NCI-H1417 treated with DMSO at 0.1 percent for 48 hours (cell line): ENCODE measurements at regions not wholly inside any gene's neighbourhood (a gene's known extent, or its start where the extent isn't known, plus 50 kb on each side); places are given as distances from the start of the nearest gene placed in this dataset.

Source experiments
- DNase-seq: peaks from one replicate; lab custom pipeline; 2025; lab: John Stamatoyannopoulos, UW

GRCh38 chr6:22668717-22669116 is 99.4 kb downstream of the HDGFL1 start:
- no peak for DNase-seq

GRCh38 chr6:22670605-22671004 is 101.2 kb downstream of the HDGFL1 start:
- no peak for DNase-seq

- DNase-seq = no peak
Measured at GRCh38 chr6:22673474-22673873, 104.1 kb downstream of the HDGFL1 start.

- no peak for DNase-seq
Measured at GRCh38 chr6:22680950-22681349, 111.6 kb downstream of the HDGFL1 start.

- DNase-seq = no peak
Measured at GRCh38 chr6:22681761-22682160, 112.4 kb downstream of the HDGFL1 start.

- no peak for DNase-seq
Measured at GRCh38 chr6:22682979-22683378, 113.6 kb downstream of the HDGFL1 start.

- no peak for DNase-seq
Measured at GRCh38 chr6:22690446-22690845, 121.1 kb downstream of the HDGFL1 start.

GRCh38 chr6:22694092-22694724 is 124.8 kb downstream of the HDGFL1 start:
- no peak for DNase-seq

- DNase-seq = no peak
Measured at GRCh38 chr6:22696481-22696880, 127.1 kb downstream of the HDGFL1 start.

GRCh38 chr6:22697306-22697705 is 127.9 kb downstream of the HDGFL1 start:
- DNase-seq = no peak

- DNase-seq = no peak
Measured at GRCh38 chr6:22699151-22699550, 129.8 kb downstream of the HDGFL1 start.

GRCh38 chr6:22706651-22707050 is 137.3 kb downstream of the HDGFL1 start:
- no peak for DNase-seq

GRCh38 chr6:22708469-22708868 is 139.1 kb downstream of the HDGFL1 start:
- DNase-seq = no peak

GRCh38 chr6:22709803-22710202 is 140.4 kb downstream of the HDGFL1 start:
- no peak for DNase-seq

- no peak for DNase-seq
Measured at GRCh38 chr6:22716721-22717120, 147.4 kb downstream of the HDGFL1 start.

GRCh38 chr6:22717915-22718314 is 148.5 kb downstream of the HDGFL1 start:
- peak; percentile 11 for DNase-seq

- DNase-seq = no peak
Measured at GRCh38 chr6:22722913-22723312, 153.5 kb downstream of the HDGFL1 start.

GRCh38 chr6:22726966-22727365 is 157.6 kb downstream of the HDGFL1 start:
- no peak for DNase-seq

- no peak for DNase-seq
Measured at GRCh38 chr6:22727710-22728109, 158.3 kb downstream of the HDGFL1 start.

GRCh38 chr6:22732176-22732970 is 163.0 kb downstream of the HDGFL1 start:
- no peak for DNase-seq

GRCh38 chr6:22736740-22737139 is 167.4 kb downstream of the HDGFL1 start:
- DNase-seq = no peak

- no peak for DNase-seq
Measured at GRCh38 chr6:22737331-22737730, 168.0 kb downstream of the HDGFL1 start.

- DNase-seq = no peak
Measured at GRCh38 chr6:22738194-22738593, 168.8 kb downstream of the HDGFL1 start.

GRCh38 chr6:22747571-22747970 is 178.2 kb downstream of the HDGFL1 start:
- no peak for DNase-seq
